IMR-90 (cell line): ENCODE measurements at regions not wholly inside any gene's neighbourhood (a gene's known extent, or its start where the extent isn't known, plus 50 kb on each side); places are given as distances from the start of the nearest gene placed in this dataset.

Experiments
- ATAC-seq: fragments of 200-7000 bp; cut with Tn5 transposase; 2 replicates; pipeline ENCODE4 v1.9.1; 2020; ENCODE audit warnings: low read depth, mild to moderate bottlenecking, moderate library complexity
- BruUV-seq: library from RNA; stranded (reverse); fragments of 400-500 nt; replicated peaks from 2 replicates; lab custom pipeline; 2021; lab: Mats Ljungman, UMichigan
- CTCF ChIA-PET: fragments of 300-600 bp; formaldehyde crosslinking; extraction: SDS; loops from one replicate; lab custom pipeline; 2021; ENCODE audit warnings: antibody characterized with exemption; lab: Yijun Ruan, JAX
- POLR2A ChIA-PET: fragments of 300-600 bp; sonication (Branson Sonifier 250); formaldehyde crosslinking; loops from one replicate; lab custom pipeline; 2022; ENCODE audit warnings: antibody characterized with exemption; ENCODE audit not compliant: unreplicated experiment; lab: Charles Lee
- DNase-seq: peaks from one replicate; pipeline ENCODE4 v3.0.0; 2013
- H2AFZ ChIP-seq: replicated peaks from 2 replicates; pipeline ENCODE3; 2013; ENCODE audit warnings: low read length, mild to moderate bottlenecking; ENCODE audit not compliant: poor library complexity
- H2AK5ac ChIP-seq: 2 replicates; pipeline ENCODE4 v1.6.1; 2013; ENCODE audit warnings: low read depth, low read length, inconsistent platforms
- H2AK9ac ChIP-seq: replicated peaks from 2 replicates; pipeline ENCODE3; 2013; ENCODE audit warnings: mild to moderate bottlenecking, low read depth, low read length, moderate library complexity; ENCODE audit not compliant: poor library complexity
- H2BK120ac ChIP-seq: 2 replicates; pipeline ENCODE4 v1.6.1; 2013; ENCODE audit warnings: low read depth, low read length, inconsistent platforms
- H2BK15ac ChIP-seq: 3 replicates; pipeline ENCODE4 v1.6.1; 2013; ENCODE audit warnings: low read depth, low read length, inconsistent platforms
- H2BK20ac ChIP-seq: 2 replicates; pipeline ENCODE4 v1.6.1; 2013; ENCODE audit warnings: low read depth, mild to moderate bottlenecking, inconsistent platforms, low read length, moderate library complexity
- H2BK5ac ChIP-seq: 2 replicates; pipeline ENCODE4 v1.6.1; 2013; ENCODE audit warnings: mild to moderate bottlenecking, low read depth, low read length, inconsistent platforms; ENCODE audit not compliant: poor library complexity, severe bottlenecking
- H3K14ac ChIP-seq: replicated peaks from 2 replicates; pipeline ENCODE4 v1.6.1; 2013; ENCODE audit warnings: low read depth, low read length, inconsistent platforms
- H3K18ac ChIP-seq: 2 replicates; pipeline ENCODE4 v1.6.1; 2013; ENCODE audit warnings: low read depth, low read length, control low read depth
- H3K23ac ChIP-seq: 2 replicates; pipeline ENCODE4 v1.6.1; 2013; ENCODE audit warnings: low read depth, low read length, inconsistent platforms
- H3K27ac ChIP-seq: 2 replicates; pipeline ENCODE4 v1.5.1; 2013; ENCODE audit warnings: mild to moderate bottlenecking, control low read depth, low read length; ENCODE audit not compliant: insufficient read depth
- H3K27me3 ChIP-seq: 2 replicates; pipeline ENCODE4 v1.6.1; 2013; ENCODE audit warnings: low read length; ENCODE audit not compliant: control insufficient read depth, insufficient read depth
- H3K36me3 ChIP-seq: 2 replicates; pipeline ENCODE4 v1.6.1; 2013; ENCODE audit warnings: low read length, mixed read lengths; ENCODE audit not compliant: control insufficient read depth, insufficient read depth
- H3K4ac ChIP-seq: 2 replicates; pipeline ENCODE4 v1.6.1; 2013; ENCODE audit warnings: low read depth, low read length, inconsistent platforms
- H3K4me1 ChIP-seq: 2 replicates; pipeline ENCODE4 v1.6.1; 2013; ENCODE audit warnings: low read length, mixed read lengths; ENCODE audit not compliant: control insufficient read depth, insufficient read depth
- H3K4me2 ChIP-seq: 2 replicates; pipeline ENCODE4 v1.6.1; 2013; ENCODE audit warnings: low read depth, mild to moderate bottlenecking, control low read depth, low read length, moderate library complexity
- H3K4me3 ChIP-seq: 2 replicates; pipeline ENCODE4 v1.5.1; 2013; ENCODE audit warnings: low read depth, mild to moderate bottlenecking, control low read depth, low read length, moderate library complexity; ENCODE audit not compliant: insufficient read depth
- H3K56ac ChIP-seq: 2 replicates; pipeline ENCODE4 v1.6.1; 2013; ENCODE audit warnings: low read length, inconsistent platforms; ENCODE audit not compliant: insufficient read depth; ENCODE audit errors: extremely low read depth
- H3K79me1 ChIP-seq, 2 experiments: 2 replicates each; pipeline ENCODE4 v1.6.1; 2013; ENCODE audit warnings: low read length in 2 of 2, inconsistent platforms in 1 of 2, low read depth in 1 of 2
- H3K9ac ChIP-seq: 2 replicates; pipeline ENCODE4 v1.6.1; 2013; ENCODE audit warnings: low read depth, low read length, control low read depth
- H3K9me1 ChIP-seq: 2 replicates; pipeline ENCODE4 v1.6.1; 2013; ENCODE audit warnings: low read length, inconsistent platforms; ENCODE audit not compliant: insufficient read depth
- H3K9me3 ChIP-seq: 2 replicates; pipeline ENCODE4 v1.6.1; 2013; ENCODE audit warnings: low read length; ENCODE audit not compliant: control insufficient read depth, insufficient read depth
- H4K20me1 ChIP-seq: 2 replicates; pipeline ENCODE4 v1.6.1; 2013; ENCODE audit warnings: low read length, inconsistent platforms; ENCODE audit not compliant: insufficient read depth
- H4K5ac ChIP-seq: 2 replicates; pipeline ENCODE4 v1.6.1; 2013; ENCODE audit warnings: mild to moderate bottlenecking, low read depth, low read length, control low read depth
- H4K8ac ChIP-seq, 2 experiments: 2 replicates each; pipeline ENCODE4 v1.6.1; 2013; ENCODE audit warnings: low read depth in 2 of 2, low read length in 2 of 2, control low read depth in 1 of 2, inconsistent platforms in 1 of 2
- H4K91ac ChIP-seq: 2 replicates; pipeline ENCODE4 v1.6.1; 2013; ENCODE audit warnings: low read depth, low read length, inconsistent platforms; ENCODE audit not compliant: insufficient read depth
- BHLHE40 ChIP-seq: fragments of 150-350 bp; IDR thresholded peaks from 2 replicates; pipeline ENCODE4 v1.6.1; 2016; ENCODE audit warnings: mild to moderate bottlenecking, low read depth, low read length
- CEBPB ChIP-seq: IDR thresholded peaks from 2 replicates; pipeline ENCODE4 v1.6.1; 2012; ENCODE audit warnings: low read depth, low read length, improper control_type of control experiment
- CHD1 ChIP-seq: IDR thresholded peaks from 2 replicates; pipeline ENCODE4 v1.6.1; 2012; ENCODE audit warnings: low read depth, low read length, improper control_type of control experiment
- CTCF ChIP-seq: conservative IDR thresholded peaks from 2 replicates; pipeline ENCODE4 v1.5.1; 2012; ENCODE audit warnings: mild to moderate bottlenecking, low read depth, low read length, improper control_type of control experiment
- FOS ChIP-seq: fragments of 150-350 bp; IDR thresholded peaks from 2 replicates; pipeline ENCODE4 v1.6.1; 2016; ENCODE audit warnings: low read depth, low read length
- MAFK ChIP-seq: IDR thresholded peaks from 2 replicates; pipeline ENCODE4 v1.6.1; 2012; ENCODE audit warnings: low read depth, low read length, improper control_type of control experiment
- MAZ ChIP-seq: IDR thresholded peaks from 2 replicates; pipeline ENCODE4 v1.6.1; 2012; ENCODE audit warnings: low read depth, mild to moderate bottlenecking, low read length, improper control_type of control experiment, moderate library complexity, borderline replicate concordance
- NFE2L2 ChIP-seq: fragments of 150-350 bp; IDR thresholded peaks from 2 replicates; pipeline ENCODE4 v1.6.1; 2016; ENCODE audit warnings: low read depth, mild to moderate bottlenecking, low read length
- POLR2A ChIP-seq: IDR thresholded peaks from 2 replicates; pipeline ENCODE4 v1.6.1; 2012; ENCODE audit warnings: mild to moderate bottlenecking, low read depth, low read length
- RAD21 ChIP-seq: IDR thresholded peaks from 2 replicates; pipeline ENCODE4 v1.6.1; 2012; ENCODE audit warnings: low read length, improper control_type of control experiment
- RCOR1 ChIP-seq: IDR thresholded peaks from 2 replicates; pipeline ENCODE4 v1.6.1; 2012; ENCODE audit warnings: mild to moderate bottlenecking, low read length, improper control_type of control experiment; ENCODE audit not compliant: insufficient replicate concordance
- RFX5 ChIP-seq: IDR thresholded peaks from 2 replicates; pipeline ENCODE4 v1.8.0; 2012; ENCODE audit warnings: low read depth, mild to moderate bottlenecking, low read length, moderate library complexity
- SMC3 ChIP-seq: fragments of 150-350 bp; IDR thresholded peaks from 2 replicates; pipeline ENCODE4 v1.6.1; 2016; ENCODE audit warnings: low read depth, mild to moderate bottlenecking, antibody characterized with exemption, low read length, moderate library complexity
- WGBS, 2 experiments: methylation state at CpG; one replicate each; pipeline versions ENCODE4 v1.1.5 to v1.1.7; 2013; ENCODE audit warnings: missing lambda C conversion rate in 2 of 2; ENCODE audit not compliant: insufficient read length in 1 of 2; ENCODE audit errors: extremely low coverage in 2 of 2; 5-methylcytosine and 5-hydroxymethylcytosine counted together
- dilution Hi-C: fragments of 300-500 bp; cut with HindIII; formaldehyde crosslinking; loops from one replicate; pipeline ENCODE4 v1.14.3; 2018; ENCODE audit warnings: low sequenced_read_pairs; ENCODE audit not compliant: unreplicated experiment
- in situ Hi-C: fragments of 300-500 bp; cut with MboI; formaldehyde crosslinking; loops from 3 replicates; pipeline ENCODE4 v1.14.3; 2019; ENCODE audit warnings: low sequenced_read_pairs, inconsistent platforms, mixed read lengths
- intact Hi-C: fragments of 100-400 bp; cut with micrococcal nuclease; formaldehyde crosslinking; loops from 2 replicates; pipeline ENCODE4 v1.10.0; 2022
- TF ChIP-seq, protein P1 (sequence below): fragments of 150-350 bp; IDR thresholded peaks from 2 replicates; pipeline ENCODE4 v1.6.1; 2017; ENCODE audit warnings: mild to moderate bottlenecking, antibody characterized with exemption, low read length, low read depth
- TF ChIP-seq, protein P2 (sequence below): fragments of 150-350 bp; IDR thresholded peaks from 2 replicates; pipeline ENCODE4 v1.6.1; 2016; ENCODE audit warnings: low read depth, mild to moderate bottlenecking, low read length, moderate library complexity, borderline replicate concordance

GRCh38 chr18:2143636-2144035 is 427.7 kb downstream of the METTL4 start:
- Histone ChIP-seq H3K4me1 (no peaks in the 10 kb centered on the region), H3K56ac (no peak overlapping the region), H2AK5ac (no peak overlapping the region), H2BK120ac (no peak overlapping the region), H2BK15ac (no peak overlapping the region), H4K91ac (no peak overlapping the region), H2BK20ac (no peak overlapping the region), H3K27ac (no peak overlapping the region), H3K27me3 (no peaks in the 10 kb centered on the region), H4K5ac (no peak overlapping the region), H3K18ac (no peak overlapping the region), H3K9me1 (no peaks in the 10 kb centered on the region), H2AFZ (no peak overlapping the region), H2AK9ac (no peak overlapping the region), H3K4me3 (no peak overlapping the region), H4K20me1 (no peaks in the 10 kb centered on the region), H3K4ac (no peak overlapping the region), H3K14ac (no peak overlapping the region), H4K8ac (no peak overlapping the region), H3K36me3 (no peaks in the 10 kb centered on the region), H3K9me3 (no peaks in the 10 kb centered on the region), H3K4me2 (no peak overlapping the region), H3K79me1 (no peaks in the 10 kb centered on the region), H3K23ac (no peak overlapping the region), H2BK5ac (no peak overlapping the region), H3K9ac (no peak overlapping the region)
- intact Hi-C loops (no loop called here), in situ Hi-C loops (no loop called here), dilution Hi-C loops (no loop called here)
- ChIA-PET CTCF (no interaction called here), POLR2A (no interaction called here)
- DNase-seq (no peak), ATAC-seq (no peak)
- no TSS peak for BruUV-seq
- WGBS, 2 experiments, result no CpG with 5 or more reads among the region's 1 CpG
- TF ChIP-seq NFE2L2, result no peak
- no peak for TF ChIP-seq CEBPB
- TF ChIP-seq CTCF, result no peak
- TF ChIP-seq, protein P1, sequence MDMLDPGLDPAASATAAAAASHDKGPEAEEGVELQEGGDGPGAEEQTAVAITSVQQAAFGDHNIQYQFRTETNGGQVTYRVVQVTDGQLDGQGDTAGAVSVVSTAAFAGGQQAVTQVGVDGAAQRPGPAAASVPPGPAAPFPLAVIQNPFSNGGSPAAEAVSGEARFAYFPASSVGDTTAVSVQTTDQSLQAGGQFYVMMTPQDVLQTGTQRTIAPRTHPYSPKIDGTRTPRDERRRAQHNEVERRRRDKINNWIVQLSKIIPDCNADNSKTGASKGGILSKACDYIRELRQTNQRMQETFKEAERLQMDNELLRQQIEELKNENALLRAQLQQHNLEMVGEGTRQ, result no peak
- TF ChIP-seq CHD1, result no peak
- TF ChIP-seq, protein P2, sequence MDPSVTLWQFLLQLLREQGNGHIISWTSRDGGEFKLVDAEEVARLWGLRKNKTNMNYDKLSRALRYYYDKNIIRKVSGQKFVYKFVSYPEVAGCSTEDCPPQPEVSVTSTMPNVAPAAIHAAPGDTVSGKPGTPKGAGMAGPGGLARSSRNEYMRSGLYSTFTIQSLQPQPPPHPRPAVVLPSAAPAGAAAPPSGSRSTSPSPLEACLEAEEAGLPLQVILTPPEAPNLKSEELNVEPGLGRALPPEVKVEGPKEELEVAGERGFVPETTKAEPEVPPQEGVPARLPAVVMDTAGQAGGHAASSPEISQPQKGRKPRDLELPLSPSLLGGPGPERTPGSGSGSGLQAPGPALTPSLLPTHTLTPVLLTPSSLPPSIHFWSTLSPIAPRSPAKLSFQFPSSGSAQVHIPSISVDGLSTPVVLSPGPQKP, result no peak
- no peak for TF ChIP-seq BHLHE40
- TF ChIP-seq FOS, result no peak
- no peak for TF ChIP-seq RAD21
- TF ChIP-seq RCOR1, result no peak
- TF ChIP-seq MAFK, result no peak
- no peak for TF ChIP-seq POLR2A
- TF ChIP-seq RFX5, result no peak
- TF ChIP-seq SMC3, result no peak
- TF ChIP-seq MAZ, result no peak
